ENCODE measurements at regions not wholly inside any gene's neighbourhood (a gene's known extent, or its start where the extent isn't known, plus 50 kb on each side); places are given as distances from the start of the nearest gene placed in this dataset.

DNA sequence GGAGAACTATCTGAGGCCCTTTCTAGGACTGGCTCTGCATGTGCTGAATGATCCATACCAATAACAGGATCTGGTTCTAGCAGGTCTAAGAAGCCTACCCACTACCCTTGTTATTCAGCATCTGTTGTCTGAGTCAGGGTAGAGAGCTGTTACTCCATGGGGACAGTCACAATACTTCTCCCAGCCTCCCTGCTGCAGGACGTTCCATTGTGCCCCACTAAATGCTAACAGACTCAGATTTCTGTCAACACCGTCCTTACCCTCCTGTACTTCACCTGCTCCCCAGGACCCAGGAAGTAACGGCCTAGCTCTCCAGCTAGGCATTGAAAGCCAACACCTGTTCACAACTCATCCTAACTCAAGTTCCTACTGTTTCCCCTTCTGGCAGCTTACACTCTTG, 719.7 kb upstream of the ID2 start:
- TF ChIP-seq, protein P1, sequence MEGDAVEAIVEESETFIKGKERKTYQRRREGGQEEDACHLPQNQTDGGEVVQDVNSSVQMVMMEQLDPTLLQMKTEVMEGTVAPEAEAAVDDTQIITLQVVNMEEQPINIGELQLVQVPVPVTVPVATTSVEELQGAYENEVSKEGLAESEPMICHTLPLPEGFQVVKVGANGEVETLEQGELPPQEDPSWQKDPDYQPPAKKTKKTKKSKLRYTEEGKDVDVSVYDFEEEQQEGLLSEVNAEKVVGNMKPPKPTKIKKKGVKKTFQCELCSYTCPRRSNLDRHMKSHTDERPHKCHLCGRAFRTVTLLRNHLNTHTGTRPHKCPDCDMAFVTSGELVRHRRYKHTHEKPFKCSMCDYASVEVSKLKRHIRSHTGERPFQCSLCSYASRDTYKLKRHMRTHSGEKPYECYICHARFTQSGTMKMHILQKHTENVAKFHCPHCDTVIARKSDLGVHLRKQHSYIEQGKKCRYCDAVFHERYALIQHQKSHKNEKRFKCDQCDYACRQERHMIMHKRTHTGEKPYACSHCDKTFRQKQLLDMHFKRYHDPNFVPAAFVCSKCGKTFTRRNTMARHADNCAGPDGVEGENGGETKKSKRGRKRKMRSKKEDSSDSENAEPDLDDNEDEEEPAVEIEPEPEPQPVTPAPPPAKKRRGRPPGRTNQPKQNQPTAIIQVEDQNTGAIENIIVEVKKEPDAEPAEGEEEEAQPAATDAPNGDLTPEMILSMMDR (conservative IDR thresholded peaks at IDR 0.05; ENCODE audit: low read depth, low read length) = no peak
- no peak overlapping the region for H3K4me3 ChIP-seq (ENCODE audit: low read depth, low read length)
- DNase-seq (ENCODE audit: low read depth) = no peak

DNA sequence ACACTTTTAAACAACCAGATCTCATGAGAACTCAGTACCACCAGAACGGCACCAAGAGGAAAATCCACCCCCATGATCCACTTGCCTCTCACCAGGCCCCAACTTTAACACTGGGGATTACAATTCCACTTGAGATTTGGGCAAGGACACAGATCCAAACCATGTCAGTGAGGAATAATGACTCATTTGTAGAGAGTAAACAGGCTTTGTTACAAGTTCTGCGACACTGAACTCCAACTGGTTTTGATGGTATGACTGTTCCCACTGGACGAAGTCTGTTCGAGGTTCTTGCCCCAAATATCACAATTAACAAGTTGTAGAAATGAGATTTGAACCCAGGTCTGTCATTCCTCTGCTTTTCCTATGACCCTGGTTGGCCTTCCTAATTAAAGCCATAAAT, 718.1 kb upstream of the ID2 start:
- no peak overlapping the region for H3K4me3 ChIP-seq (ENCODE audit: low read depth, low read length)
- DNase-seq (ENCODE audit: low read depth) = no peak
- TF ChIP-seq, protein P1 (conservative IDR thresholded peaks at IDR 0.05; ENCODE audit: low read depth, low read length) = no peak

DNA sequence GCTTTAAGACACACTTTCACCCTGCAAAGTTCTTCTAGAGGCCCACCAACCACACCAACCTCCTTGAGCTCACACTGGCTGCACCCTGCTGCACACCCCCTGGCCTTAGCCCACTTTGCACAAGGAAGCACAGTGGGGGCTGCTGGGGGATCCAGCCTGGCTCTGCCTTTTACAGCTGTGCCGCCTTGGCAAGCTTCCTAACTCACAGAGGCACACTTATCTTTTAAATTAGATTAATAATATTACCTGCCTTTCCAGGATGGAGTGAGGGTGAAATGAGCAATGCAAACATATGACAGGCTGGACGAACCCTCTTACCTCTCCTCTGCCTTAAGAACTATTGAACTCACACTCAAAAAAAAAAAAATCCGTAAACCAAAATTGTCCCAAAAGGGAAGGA, 715.8 kb upstream of the ID2 start:
- H3K4me3 ChIP-seq (ENCODE audit: low read depth, low read length) = no peak overlapping the region
- no peak for DNase-seq (ENCODE audit: low read depth)
- TF ChIP-seq, protein P1 (conservative IDR thresholded peaks at IDR 0.05; ENCODE audit: low read depth, low read length) = no peak

DNA sequence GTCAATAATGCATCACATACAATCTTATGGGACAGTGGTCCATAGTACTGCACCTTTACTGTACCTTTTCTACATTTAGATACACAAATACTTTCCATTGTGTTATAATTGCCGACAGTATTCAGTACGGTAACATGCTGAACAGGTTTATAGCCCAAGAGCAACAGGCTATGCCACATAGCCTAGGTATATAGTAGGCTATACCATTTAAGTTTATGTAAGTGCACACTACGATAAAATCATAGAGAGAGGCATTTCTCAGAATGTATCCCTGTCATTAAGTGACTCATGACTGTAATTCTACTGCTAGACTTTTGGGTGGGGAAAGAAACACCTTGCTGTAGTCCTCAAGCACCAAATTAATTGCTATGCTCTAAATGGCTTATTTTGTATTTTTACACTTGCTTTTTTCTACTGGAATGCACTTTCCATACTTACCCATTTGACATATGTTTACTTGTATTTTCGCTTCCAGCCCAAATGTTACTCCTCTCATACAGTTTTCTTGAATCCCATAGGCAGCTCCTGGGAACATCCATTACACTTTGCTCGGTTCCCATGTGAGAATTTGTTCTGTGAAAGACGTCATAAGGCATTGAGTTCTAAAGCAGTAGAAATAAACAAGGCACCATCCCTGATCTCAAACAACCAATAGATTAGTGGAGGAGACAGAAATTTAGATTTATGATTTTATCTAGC, 714.0 kb upstream of the ID2 start:
- no peak for DNase-seq (ENCODE audit: low read depth)
- H3K4me3 ChIP-seq (ENCODE audit: low read depth, low read length) = no peak overlapping the region
- TF ChIP-seq, protein P1 (conservative IDR thresholded peaks at IDR 0.05; ENCODE audit: low read depth, low read length) = no peak

DNA sequence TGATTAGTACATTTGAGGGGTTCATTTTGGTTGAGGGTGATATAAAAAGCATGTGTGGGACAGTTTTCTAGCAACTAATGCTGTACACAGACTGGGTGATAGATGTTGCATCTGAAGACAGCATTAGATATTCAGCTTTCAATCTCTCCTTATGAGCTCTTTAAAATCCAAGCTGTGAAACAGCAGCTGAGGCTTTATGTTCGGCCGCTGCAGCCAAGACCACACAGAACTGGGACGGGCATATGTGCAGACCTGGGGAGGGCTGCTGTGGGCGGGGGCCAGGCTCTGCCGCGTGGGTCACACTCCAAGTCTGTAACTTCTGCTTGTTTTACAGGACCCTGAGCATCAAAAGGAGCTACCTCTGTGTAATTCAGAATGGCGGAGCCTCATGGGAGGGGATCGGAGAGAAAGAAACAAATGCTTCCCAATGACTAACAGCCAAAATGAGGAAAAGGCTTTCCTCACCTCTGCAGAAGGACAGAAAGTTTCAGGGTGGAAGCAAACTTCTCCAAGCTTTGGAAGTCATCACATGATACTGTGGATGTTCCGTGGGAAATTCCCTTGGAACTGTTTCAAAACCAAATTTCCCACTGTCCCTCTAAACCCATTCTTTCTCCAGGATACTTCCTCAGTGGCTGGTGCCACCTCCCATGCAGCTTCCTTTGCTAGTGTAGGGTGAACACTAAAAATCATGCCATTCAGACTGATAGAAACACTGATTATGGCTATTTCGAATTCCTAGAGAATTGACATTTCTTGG, 711.9 kb upstream of the ID2 start:
- DNase-seq (ENCODE audit: low read depth) = no peak
- TF ChIP-seq, protein P1 (conservative IDR thresholded peaks at IDR 0.05; ENCODE audit: low read depth, low read length) = no peak
- H3K4me3 ChIP-seq (ENCODE audit: low read depth, low read length) = no peak overlapping the region

DNA sequence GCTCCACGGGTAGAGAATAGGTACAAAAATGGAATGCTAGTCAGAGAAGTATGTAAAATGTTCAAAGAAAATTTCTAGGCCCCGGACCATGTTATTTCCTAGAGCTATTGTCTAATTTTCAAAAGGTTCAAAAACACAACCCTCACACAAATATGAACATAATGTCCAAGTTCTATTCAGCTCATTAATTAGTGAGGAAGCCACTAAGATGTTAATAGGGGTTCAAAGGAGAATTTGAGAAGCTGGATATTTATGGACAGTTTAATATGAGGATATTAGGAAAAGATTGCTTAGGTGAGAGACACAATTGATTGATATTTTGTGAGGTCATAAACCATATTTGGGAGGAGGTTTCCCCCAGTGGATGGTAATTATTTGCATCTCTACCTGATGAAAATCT, 710.6 kb upstream of the ID2 start:
- H3K4me3 ChIP-seq (ENCODE audit: low read depth, low read length) = no peak overlapping the region
- TF ChIP-seq, protein P1 (conservative IDR thresholded peaks at IDR 0.05; ENCODE audit: low read depth, low read length) = no peak

More for the DNA sequence above, 710.6 kb upstream of the ID2 start:
- no peak for DNase-seq (ENCODE audit: low read depth)

All from epithelial cell of proximal tubule (primary cell).